Activated naive CD8-positive, alpha-beta T cell (primary cell): ENCODE measurements at regions not wholly inside any gene's neighbourhood (a gene's known extent, or its start where the extent isn't known, plus 50 kb on each side); places are given as distances from the start of the nearest gene placed in this dataset.

Source experiments
- H3K27ac Mint-ChIP-seq: one replicate; pipeline ENCODE4 v1.8.0; 2021; ENCODE audit warnings: mixed read lengths
- H3K27me3 Mint-ChIP-seq: one replicate; pipeline ENCODE4 v1.8.0; 2021; ENCODE audit warnings: mixed read lengths
- H3K36me3 Mint-ChIP-seq: one replicate; pipeline ENCODE4 v1.8.0; 2021; ENCODE audit warnings: mixed read lengths
- H3K4me1 Mint-ChIP-seq: one replicate; pipeline ENCODE4 v1.8.0; 2021; ENCODE audit warnings: low read depth, mixed read lengths
- H3K4me3 Mint-ChIP-seq: one replicate; pipeline ENCODE4 v1.8.0; 2021; ENCODE audit warnings: mild to moderate bottlenecking, mixed read lengths
- H3K9me3 Mint-ChIP-seq: one replicate; pipeline ENCODE4 v1.8.0; 2021; ENCODE audit warnings: low read depth, mixed read lengths

DNA sequence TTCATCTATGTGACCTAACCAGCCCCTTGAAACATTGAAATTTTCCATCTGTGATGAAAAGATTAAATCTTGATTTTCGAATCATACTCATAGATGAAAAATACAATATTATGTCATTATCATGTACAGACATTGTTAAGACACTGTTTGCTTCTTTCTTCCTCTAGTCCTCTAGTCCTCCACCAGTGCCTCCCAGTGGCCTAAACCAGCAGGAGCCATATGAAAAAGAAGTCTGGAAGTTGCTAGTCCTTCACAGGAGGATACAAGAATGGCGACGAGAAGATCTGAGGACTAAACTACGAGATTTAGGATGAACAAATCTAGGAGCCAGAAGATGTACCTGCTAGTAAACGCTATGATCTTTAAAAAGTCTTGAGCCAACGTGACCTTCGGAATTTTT, 134.1 kb downstream of the SLC17A6 start:
- H3K27ac Mint-ChIP-seq: no peak overlapping the region
- peaks cover 7% of the 10 kb centered on the region for H3K27me3 Mint-ChIP-seq
- no peaks in the 10 kb centered on the region for H3K9me3 Mint-ChIP-seq
- H3K36me3 Mint-ChIP-seq: no peaks in the 10 kb centered on the region
- H3K4me3 Mint-ChIP-seq: no peak overlapping the region
- no peaks in the 10 kb centered on the region for H3K4me1 Mint-ChIP-seq

GRCh38 chr11:22471385-22471784, 133.2 kb downstream of the SLC17A6 start:
- H3K27me3 Mint-ChIP-seq: peaks cover 10% of the 10 kb centered on the region
- H3K9me3 Mint-ChIP-seq: no peaks in the 10 kb centered on the region
- H3K4me1 Mint-ChIP-seq: no peaks in the 10 kb centered on the region
- H3K27ac Mint-ChIP-seq: no peak overlapping the region
- no peak overlapping the region for H3K4me3 Mint-ChIP-seq
- H3K36me3 Mint-ChIP-seq: no peaks in the 10 kb centered on the region

- H3K9me3 Mint-ChIP-seq: no peaks in the 10 kb centered on the region
- no peaks in the 10 kb centered on the region for H3K4me1 Mint-ChIP-seq
- H3K27me3 Mint-ChIP-seq: peaks cover 7% of the 10 kb centered on the region
- H3K4me3 Mint-ChIP-seq: no peak overlapping the region
- no peak overlapping the region for H3K27ac Mint-ChIP-seq
- no peaks in the 10 kb centered on the region for H3K36me3 Mint-ChIP-seq
Measured at GRCh38 chr11:22467741-22468140, 129.6 kb downstream of the SLC17A6 start.

- Mint-ChIP-seq H3K27me3 (peaks cover 7% of the 10 kb centered on the region), H3K36me3 (no peaks in the 10 kb centered on the region)
Measured at GRCh38 chr11:22467248-22467647, 129.1 kb downstream of the SLC17A6 start.

GRCh38 chr11:22466809-22467208, 128.6 kb downstream of the SLC17A6 start:
- Mint-ChIP-seq H3K36me3 (no peaks in the 10 kb centered on the region), H3K9me3 (no peaks in the 10 kb centered on the region), H3K27ac (no peak overlapping the region), H3K4me1 (no peaks in the 10 kb centered on the region), H3K4me3 (no peak overlapping the region), H3K27me3 (peaks cover 7% of the 10 kb centered on the region)

More at GRCh38 chr11:22467248-22467647, 129.1 kb downstream of the SLC17A6 start:
- Mint-ChIP-seq H3K4me3 (no peak overlapping the region), H3K9me3 (no peaks in the 10 kb centered on the region), H3K27ac (no peak overlapping the region), H3K4me1 (no peaks in the 10 kb centered on the region)

DNA sequence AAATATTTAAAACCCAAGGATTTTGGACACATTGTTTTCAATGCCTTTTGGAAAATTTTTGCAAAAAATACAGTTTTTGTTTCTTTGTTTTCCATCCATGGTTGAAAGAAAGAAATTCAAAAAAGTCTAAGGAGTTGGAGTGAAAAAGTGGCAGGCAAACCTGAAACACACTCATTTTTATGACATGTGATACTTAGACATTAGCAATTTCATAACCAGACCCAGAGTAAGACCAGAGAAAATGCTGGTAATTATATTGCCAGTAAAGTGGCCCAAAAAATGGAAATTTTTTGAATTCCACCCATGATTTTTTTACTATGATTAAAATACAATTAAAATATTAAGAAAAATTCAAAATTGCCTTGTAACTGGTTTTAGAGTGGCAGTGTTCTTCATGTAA, 128.2 kb downstream of the SLC17A6 start:
- peaks cover 7% of the 10 kb centered on the region for H3K27me3 Mint-ChIP-seq
- no peaks in the 10 kb centered on the region for H3K36me3 Mint-ChIP-seq
- H3K27ac Mint-ChIP-seq: no peak overlapping the region
- H3K9me3 Mint-ChIP-seq: no peaks in the 10 kb centered on the region
- H3K4me1 Mint-ChIP-seq: no peaks in the 10 kb centered on the region
- no peak overlapping the region for H3K4me3 Mint-ChIP-seq

DNA sequence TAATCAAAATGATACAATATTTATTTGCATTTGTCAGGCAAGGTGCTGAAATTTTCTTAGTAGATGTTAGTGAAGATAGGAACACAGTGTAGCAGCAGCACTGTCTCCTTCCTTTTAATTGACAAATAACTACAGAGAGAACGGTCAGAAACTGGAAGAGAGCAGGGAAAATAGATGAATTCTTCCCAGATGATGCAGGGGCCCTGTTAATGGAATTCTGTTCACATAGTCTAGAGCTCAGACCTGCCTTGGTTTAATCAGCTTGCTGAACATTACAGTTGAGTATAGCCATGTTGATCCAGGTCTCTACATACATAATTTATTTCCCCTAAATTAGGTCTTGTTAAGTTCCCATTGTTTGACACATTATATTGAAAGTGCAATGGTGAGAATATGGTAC, 127.4 kb downstream of the SLC17A6 start:
- Mint-ChIP-seq H3K4me3 (no peak overlapping the region), H3K4me1 (no peaks in the 10 kb centered on the region), H3K27ac (no peak overlapping the region), H3K36me3 (no peaks in the 10 kb centered on the region), H3K9me3 (no peaks in the 10 kb centered on the region), H3K27me3 (peaks cover 7% of the 10 kb centered on the region)

DNA sequence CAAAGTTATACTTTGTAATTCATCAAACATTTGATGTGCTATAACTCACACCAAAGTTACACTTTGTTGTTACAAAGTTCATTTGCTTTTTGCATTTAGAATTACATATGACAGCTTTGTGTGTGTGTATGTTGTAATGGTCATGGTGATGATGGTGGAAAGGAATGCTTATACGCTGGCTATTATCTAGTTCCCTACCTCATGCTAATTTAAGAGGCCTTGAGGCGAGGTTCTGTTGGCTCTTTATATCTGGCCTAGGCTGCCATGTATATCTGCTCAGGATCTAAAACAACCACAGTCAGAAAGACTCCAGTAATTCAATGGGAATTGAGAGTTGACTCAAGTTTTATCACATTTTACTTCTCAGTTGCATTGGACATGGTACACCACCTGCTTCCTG, 123.4 kb downstream of the SLC17A6 start:
- Mint-ChIP-seq H3K4me3 (no peak overlapping the region), H3K36me3 (no peaks in the 10 kb centered on the region), H3K4me1 (no peaks in the 10 kb centered on the region), H3K9me3 (peaks cover 3% of the 10 kb centered on the region), H3K27me3 (peaks cover 3% of the 10 kb centered on the region), H3K27ac (no peak overlapping the region)

GRCh38 chr11:22460181-22460580, 122.0 kb downstream of the SLC17A6 start:
- H3K4me3 Mint-ChIP-seq: no peak overlapping the region

GRCh38 chr11:22459048-22459447, 120.9 kb downstream of the SLC17A6 start:
- Mint-ChIP-seq H3K27ac (no peak overlapping the region), H3K4me1 (no peaks in the 10 kb centered on the region), H3K9me3 (peaks cover 3% of the 10 kb centered on the region), H3K36me3 (no peaks in the 10 kb centered on the region), H3K4me3 (no peak overlapping the region), H3K27me3 (peaks cover 7% of the 10 kb centered on the region)

More at GRCh38 chr11:22460181-22460580, 122.0 kb downstream of the SLC17A6 start:
- Mint-ChIP-seq H3K36me3 (no peaks in the 10 kb centered on the region), H3K4me1 (no peaks in the 10 kb centered on the region), H3K9me3 (peaks cover 3% of the 10 kb centered on the region), H3K27me3 (peaks cover 7% of the 10 kb centered on the region), H3K27ac (no peak overlapping the region)

- H3K27ac Mint-ChIP-seq: no peak overlapping the region
- H3K27me3 Mint-ChIP-seq: peaks cover 7% of the 10 kb centered on the region
- peaks cover 3% of the 10 kb centered on the region for H3K9me3 Mint-ChIP-seq
- H3K4me3 Mint-ChIP-seq: no peak overlapping the region
- no peaks in the 10 kb centered on the region for H3K4me1 Mint-ChIP-seq
- H3K36me3 Mint-ChIP-seq: no peaks in the 10 kb centered on the region
Measured at GRCh38 chr11:22458161-22458560, 120.0 kb downstream of the SLC17A6 start.

DNA sequence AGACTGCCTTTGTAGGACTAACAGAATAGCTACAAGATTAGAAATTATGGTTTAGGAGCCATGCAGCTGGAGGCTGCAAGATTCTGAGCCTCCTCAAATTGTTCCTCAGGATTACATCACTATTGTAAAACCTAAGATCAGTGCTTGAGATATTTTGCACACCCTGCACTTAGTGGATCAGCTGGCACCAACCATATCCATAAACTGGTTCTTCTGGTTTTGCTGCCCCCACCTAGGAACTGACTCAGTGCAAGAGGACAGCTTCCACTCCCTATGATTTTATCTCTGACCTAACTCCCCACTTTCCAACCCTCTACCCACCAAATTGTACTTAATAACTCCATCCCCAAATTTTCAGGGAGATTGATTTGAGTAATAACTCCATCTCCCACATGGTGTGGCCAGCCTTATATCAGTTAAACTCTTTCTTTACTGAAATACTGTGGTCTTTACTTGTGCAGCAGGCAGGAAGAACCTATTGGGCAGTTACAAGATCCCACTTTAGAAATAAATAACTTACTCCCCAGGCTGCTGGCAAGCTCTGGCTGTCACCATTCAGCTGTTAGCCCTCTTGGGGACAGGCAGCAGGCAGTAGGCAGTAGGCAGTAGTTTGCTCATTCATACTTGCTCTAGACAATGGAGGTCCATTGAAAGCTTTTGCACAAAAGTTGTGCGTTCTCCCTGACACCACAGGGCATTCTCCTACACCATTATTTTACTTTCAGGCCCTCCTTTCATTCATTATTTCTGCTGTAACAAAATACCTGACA, 119.0 kb downstream of the SLC17A6 start:
- no peak overlapping the region for H3K4me3 Mint-ChIP-seq
- no peaks in the 10 kb centered on the region for H3K4me1 Mint-ChIP-seq
- no peaks in the 10 kb centered on the region for H3K36me3 Mint-ChIP-seq
- H3K27me3 Mint-ChIP-seq: peaks cover 8% of the 10 kb centered on the region
- H3K9me3 Mint-ChIP-seq: peaks cover 3% of the 10 kb centered on the region
- no peak overlapping the region for H3K27ac Mint-ChIP-seq

DNA sequence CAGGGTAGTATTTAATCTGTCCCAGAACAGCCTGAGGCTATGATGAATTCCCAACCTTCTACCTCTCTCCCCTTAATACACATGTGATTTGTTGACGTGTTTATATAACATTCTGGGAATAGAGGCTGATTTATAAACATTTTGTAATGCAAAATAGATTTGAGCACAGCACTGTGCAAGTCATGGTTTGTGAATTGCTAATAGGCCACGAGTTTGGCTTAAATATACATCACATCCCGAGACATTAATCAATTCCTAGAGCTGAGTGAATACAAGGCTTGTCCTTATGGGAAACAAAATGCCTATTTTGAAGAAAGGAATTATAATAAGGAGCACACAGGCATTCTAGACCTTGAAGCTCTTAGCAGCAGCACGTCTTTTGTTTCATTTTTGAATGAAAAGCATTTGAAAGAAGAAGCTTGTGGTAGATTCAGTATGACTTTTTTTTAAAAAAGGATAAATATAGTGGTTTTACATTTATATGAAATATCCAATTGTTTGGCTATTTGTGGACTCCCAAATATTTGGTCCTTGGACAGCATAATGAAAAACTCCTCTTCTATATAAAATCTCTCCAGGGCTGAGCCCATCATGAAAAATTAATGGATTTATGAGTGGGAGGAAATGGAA, 116.4 kb downstream of the SLC17A6 start:
- Mint-ChIP-seq H3K4me1 (no peaks in the 10 kb centered on the region), H3K4me3 (no peak overlapping the region), H3K36me3 (no peaks in the 10 kb centered on the region), H3K9me3 (no peaks in the 10 kb centered on the region), H3K27me3 (peaks cover 7% of the 10 kb centered on the region), H3K27ac (no peak overlapping the region)

- H3K27ac Mint-ChIP-seq: no peak overlapping the region
- peaks cover 4% of the 10 kb centered on the region for H3K27me3 Mint-ChIP-seq
- no peaks in the 10 kb centered on the region for H3K4me1 Mint-ChIP-seq
- no peaks in the 10 kb centered on the region for H3K36me3 Mint-ChIP-seq
- no peak overlapping the region for H3K4me3 Mint-ChIP-seq
- H3K9me3 Mint-ChIP-seq: no peaks in the 10 kb centered on the region
Measured at GRCh38 chr11:22449441-22449840, 111.3 kb downstream of the SLC17A6 start.

- Mint-ChIP-seq H3K27me3 (peaks cover 1% of the 10 kb centered on the region), H3K27ac (no peak overlapping the region), H3K9me3 (no peaks in the 10 kb centered on the region), H3K4me1 (no peaks in the 10 kb centered on the region), H3K4me3 (no peak overlapping the region), H3K36me3 (no peaks in the 10 kb centered on the region)
Measured at GRCh38 chr11:22444076-22444475, 105.9 kb downstream of the SLC17A6 start.

DNA sequence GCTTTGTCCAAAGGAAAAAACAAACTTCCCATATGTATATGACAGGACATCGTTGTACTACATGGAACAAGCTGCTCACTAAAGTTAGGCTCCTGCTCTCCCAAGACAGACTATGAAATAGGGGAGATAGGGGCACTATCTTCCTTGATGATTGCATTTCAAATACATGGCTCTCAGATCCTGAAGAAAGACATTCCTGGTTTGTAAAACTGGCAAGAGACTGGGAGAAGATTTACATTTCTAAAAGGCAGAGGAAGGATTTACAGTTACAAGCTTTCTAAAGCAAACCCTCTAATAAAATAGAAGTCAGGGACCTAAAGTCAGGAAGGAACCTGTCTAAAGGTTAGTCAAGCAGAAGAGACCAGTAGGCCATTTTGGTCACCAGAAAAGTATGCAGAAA, 103.7 kb downstream of the SLC17A6 start:
- Mint-ChIP-seq H3K4me3 (no peak overlapping the region), H3K27me3 (peaks cover 3% of the 10 kb centered on the region), H3K4me1 (no peaks in the 10 kb centered on the region), H3K9me3 (no peaks in the 10 kb centered on the region), H3K36me3 (no peaks in the 10 kb centered on the region), H3K27ac (no peak overlapping the region)
